Stimulated activated naive CD8-positive, alpha-beta T cell treated with anti-CD3 and anti-CD28 coated beads, Interleukin-15, Interleukin-2, amounts not matched to agents 100 U/mL and 50 U/mL, for 24 hours (primary cell): ENCODE measurements at regions not wholly inside any gene's neighbourhood (a gene's known extent, or its start where the extent isn't known, plus 50 kb on each side); places are given as distances from the start of the nearest gene placed in this dataset.

Experiments
- ATAC-seq: fragments of 150-1000 bp; cut with Tn5 transposase; one replicate; pipeline ENCODE4 v1.10.0; 2021
- DNase-seq: peaks from one replicate; pipeline ENCODE4 v3.0.0; 2021

- no peak for ATAC-seq
- no peak for DNase-seq
Measured at GRCh38 chrX:30950391-30950790, 61.3 kb upstream of the TAB3 start.

- DNase-seq = no peak
- no peak for ATAC-seq
Measured at GRCh38 chrX:30949554-30949953, 60.5 kb upstream of the TAB3 start.

GRCh38 chrX:30948626-30949025 is 59.6 kb upstream of the TAB3 start:
- no peak for DNase-seq
- ATAC-seq = no peak

GRCh38 chrX:30948051-30948450 is 59.0 kb upstream of the TAB3 start:
- no peak for DNase-seq
- ATAC-seq = no peak

DNA sequence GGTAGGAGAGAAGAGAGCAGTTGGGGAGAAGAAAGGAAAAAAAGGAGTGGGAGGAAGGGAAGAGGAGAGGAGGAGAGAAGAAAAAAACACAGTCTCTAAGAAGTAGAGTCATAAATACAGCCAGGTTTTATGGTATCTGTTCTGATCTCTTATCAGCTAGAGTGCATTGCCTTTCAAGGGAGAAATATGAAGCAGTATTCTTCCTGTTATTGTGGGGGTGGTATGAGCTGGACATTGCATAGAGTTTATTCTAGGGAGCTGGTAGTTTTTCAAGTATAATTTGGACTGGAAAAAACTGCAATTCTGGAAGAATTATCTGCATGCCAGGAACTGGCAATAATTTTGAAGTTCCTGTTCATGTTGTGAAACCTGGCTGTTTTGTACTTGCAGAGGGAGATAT is 54.9 kb upstream of the TAB3 start:
- ATAC-seq = no peak
- DNase-seq = no peak

DNA sequence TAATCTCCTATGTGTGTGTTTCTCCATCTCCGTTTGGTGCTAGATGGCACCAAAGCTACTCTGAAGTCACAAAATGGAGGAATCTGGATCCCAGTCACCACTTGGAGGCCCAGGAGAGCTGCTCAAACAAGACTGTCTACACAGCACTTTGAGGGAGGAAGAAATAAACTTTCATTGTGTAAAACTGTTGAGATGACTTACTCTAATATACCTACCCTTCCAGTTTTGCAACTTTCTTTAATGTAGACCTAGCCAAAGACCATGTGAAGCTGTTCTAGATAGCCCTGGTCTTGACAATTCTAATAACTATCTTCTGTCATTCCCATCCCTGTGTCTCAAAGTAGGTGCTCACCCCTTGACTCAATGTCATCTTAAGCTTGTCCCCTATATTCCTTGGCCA is 52.8 kb upstream of the TAB3 start:
- ATAC-seq (no peak), DNase-seq (no peak)

- no peak for DNase-seq
- no peak for ATAC-seq
Measured at GRCh38 chrX:30939928-30940327, 50.9 kb upstream of the TAB3 start.
